ENCODE measurements at regions not wholly inside any gene's neighbourhood (a gene's known extent, or its start where the extent isn't known, plus 50 kb on each side); places are given as distances from the start of the nearest gene placed in this dataset.
"Not testable (repeated sequence)": the region's sequence is repeated elsewhere in the genome, so short reads cannot be mapped to it uniquely, and the experiment has no call there.

GRCh38 chr19:20287070-20287469 lies 120.1 kb downstream of the ZNF486 start:
- DNase-seq: no peak

- DNase-seq: not testable (repeated sequence)
These were observed 118.9 kb downstream of the ZNF486 start for GRCh38 chr19:20285876-20286275.

DNA sequence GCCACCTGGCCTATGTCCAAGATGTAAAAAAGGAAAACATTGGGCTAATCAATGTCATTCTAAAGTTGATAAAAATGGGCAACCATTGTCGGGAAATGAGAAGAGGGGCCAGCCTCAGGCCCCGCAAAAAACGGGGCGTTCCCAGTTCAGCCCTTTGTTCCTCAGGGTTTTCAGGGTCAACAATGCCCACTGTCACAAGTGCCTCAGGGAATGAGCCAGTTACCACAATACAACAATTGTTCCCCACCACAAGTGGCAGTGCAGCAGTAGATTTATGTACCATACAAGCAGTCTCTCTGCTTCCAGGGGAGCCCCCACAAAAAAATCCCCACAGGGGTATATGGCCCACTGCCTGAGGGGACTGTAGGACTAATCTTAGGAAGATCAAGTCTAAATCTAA lies 112.5 kb downstream of the ZNF486 start:
- DNase-seq: no peak

DNA sequence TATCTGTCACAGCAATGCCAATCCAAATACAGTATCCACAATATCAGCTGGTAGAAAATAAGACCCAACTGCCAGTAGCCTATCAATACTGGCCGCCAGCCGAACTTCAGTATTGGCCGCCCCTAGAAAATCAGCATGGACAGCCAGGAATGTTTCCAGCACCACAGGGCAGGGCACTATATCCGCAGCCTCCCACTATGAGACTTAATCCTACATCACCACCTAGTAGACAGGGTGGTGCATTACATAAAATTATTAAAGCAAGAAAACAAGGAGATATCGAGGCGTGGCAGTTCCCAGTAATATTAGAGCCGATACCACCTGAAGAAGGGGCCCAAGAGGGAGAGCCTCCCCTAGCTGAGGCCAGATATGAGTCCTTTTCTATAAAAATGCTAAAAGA lies 111.3 kb downstream of the ZNF486 start:
- DNase-seq: no peak

DNA sequence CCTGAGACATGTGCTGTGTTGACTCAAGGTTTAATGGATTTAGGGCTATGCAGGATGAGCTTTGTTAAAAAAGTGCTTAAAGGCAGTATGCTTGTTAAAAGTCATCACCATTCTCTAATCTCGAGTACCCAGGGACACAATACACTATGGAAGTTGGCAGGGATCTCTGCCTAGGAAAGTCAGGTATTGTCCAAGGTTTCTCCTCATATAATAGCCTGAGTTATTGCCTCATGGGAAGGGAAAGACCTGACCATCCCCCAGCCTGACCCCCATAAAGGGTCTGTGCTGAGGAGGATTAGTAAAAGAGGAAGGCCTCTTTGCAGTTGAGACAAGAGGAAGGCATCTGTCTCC lies 109.7 kb downstream of the ZNF486 start:
- not testable (repeated sequence) for DNase-seq

DNA sequence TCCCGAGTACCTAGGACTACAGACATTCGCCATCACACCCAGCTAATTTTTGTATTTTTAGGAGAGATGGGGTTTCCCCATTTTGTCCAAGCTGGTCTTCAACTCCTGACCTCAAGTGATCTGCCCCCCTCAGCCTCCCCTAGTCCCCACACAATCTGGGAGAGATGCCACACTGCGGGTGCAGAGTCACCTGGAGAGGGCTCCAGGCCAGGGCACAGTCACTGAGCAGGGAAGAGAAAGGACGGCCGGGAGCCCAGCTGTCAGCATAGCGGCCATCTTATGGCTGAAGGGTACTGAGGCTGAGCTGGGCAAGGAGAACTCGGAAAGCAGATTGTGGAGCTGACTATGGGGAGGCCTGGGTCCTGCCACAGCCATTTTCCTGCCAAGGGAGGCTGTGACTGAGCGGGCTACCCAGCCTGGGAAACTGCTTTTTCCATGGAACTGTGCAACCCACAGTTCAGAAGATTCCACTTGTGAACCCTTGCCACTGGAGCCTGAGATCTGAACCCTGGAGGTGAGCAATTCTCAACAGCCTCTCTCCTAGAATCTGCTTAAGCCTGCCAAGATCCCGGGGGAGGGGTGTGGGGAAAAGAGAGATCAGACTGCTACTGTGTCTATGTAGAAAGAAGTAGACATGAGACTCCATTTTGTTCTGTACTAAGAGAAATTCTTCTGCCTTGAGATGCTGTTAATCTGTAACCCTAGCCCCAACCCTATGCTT lies 109.2 kb downstream of the ZNF486 start:
- DNase-seq: no peak

DNA sequence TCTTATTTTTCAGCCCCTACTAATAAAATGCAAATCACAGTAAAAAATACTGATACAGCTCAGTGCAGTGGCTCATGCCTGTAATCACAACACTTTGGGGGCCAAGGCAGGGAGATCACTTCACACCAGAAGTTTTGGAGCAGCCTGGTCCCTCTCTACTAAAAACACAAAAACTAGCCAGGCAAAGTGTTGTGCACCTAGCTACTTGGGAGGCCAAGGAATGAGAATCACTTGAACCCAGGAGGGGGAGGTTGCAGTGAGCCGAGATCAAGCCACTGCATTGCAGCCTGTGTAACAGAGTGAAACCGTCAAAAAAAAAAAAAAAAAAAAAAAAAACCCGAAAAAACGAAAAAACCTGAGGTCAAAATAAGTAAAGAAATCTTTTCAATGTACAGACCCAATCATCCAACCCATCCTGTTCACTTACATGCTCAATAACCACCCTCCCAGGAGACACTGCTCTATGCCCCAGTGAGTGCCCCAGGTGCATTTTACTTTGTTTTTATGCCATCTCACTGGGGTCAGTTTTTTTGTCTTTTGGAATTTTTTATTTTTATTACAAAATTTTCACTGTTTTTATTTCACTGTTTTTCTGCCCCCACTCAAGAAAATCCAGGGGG lies 107.0 kb downstream of the ZNF486 start:
- DNase-seq: no peak

DNA sequence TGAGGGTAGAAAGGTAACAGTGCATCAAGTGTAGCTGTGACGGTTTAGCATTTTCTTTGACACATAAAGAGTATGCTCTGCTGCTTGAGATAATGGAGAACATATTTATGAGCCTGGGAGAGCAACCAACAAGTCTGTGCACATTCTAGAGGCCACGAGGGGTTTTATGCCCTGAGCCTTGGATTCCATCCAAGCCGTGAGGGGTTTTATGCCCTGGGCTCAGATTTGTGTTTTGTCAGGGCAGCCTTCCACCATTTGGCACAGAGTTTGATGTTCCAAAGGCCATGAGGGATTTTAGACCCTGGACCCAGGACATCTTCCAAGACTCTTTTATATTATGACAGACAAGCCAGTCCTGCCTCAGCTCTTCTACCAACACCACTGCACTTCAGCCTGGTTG lies 106.4 kb downstream of the ZNF486 start:
- peak; percentile 66 for DNase-seq

GRCh38 chr19:20272627-20273010 lies 105.6 kb downstream of the ZNF486 start:
- DNase-seq: not testable (repeated sequence)

GRCh38 chr19:20271927-20272626 lies 105.1 kb downstream of the ZNF486 start:
- not testable (repeated sequence) for DNase-seq

GRCh38 chr19:20271215-20271926 lies 104.4 kb downstream of the ZNF486 start:
- no peak for DNase-seq

DNA sequence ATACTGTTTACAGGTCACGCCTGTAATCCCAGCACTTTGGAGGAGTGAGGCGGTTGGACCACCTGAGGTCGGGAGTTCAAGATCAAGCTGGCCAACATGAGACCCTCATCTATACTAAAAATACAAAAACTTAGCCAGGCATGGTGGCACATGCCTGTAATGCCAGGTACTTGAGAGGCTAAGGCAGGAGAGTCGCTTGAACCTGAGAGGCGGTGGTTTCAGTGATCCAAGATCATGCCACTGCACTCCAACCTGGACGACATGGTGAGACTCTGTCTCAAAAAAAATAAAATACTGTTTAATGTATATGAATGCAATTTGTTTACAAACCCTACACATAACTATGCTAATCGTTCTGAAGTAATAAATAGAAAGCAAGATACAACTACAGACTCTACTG lies 102.4 kb downstream of the ZNF486 start:
- no peak for DNase-seq

DNA sequence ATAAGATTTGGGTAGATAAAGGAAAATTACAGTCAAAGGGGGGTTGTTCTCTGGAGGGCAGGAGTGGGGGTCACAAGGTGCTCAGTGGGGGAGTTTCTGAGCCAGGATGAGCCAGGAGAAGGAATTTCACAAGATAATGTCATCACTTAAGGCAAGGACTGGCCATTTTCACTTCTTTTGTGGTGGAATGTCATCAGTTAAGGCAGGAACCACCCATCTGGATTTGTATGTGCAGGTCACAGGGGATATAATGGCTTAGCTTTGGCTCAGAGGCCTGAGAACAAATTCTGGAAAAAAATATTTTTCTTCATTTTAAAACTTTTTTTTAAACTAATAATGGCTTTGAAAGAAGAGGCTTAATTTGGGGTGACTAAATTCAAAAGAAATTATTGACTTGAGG lies 94.5 kb downstream of the ZNF486 start:
- DNase-seq: not testable (repeated sequence)

GRCh38 chr19:20260738-20261137 lies 93.7 kb downstream of the ZNF486 start:
- not testable (repeated sequence) for DNase-seq

GRCh38 chr19:20259615-20260014 lies 92.6 kb downstream of the ZNF486 start:
- DNase-seq: no peak

- DNase-seq: no peak
These were observed 89.6 kb downstream of the ZNF486 start for GRCh38 chr19:20256606-20257005.

- no peak for DNase-seq
These were observed 87.1 kb downstream of the ZNF486 start for GRCh38 chr19:20254121-20254520.

- DNase-seq: no peak
These were observed 85.6 kb downstream of the ZNF486 start for GRCh38 chr19:20252613-20253012.

- DNase-seq: no peak
These were observed 83.6 kb downstream of the ZNF486 start for GRCh38 chr19:20250627-20251026.

DNA sequence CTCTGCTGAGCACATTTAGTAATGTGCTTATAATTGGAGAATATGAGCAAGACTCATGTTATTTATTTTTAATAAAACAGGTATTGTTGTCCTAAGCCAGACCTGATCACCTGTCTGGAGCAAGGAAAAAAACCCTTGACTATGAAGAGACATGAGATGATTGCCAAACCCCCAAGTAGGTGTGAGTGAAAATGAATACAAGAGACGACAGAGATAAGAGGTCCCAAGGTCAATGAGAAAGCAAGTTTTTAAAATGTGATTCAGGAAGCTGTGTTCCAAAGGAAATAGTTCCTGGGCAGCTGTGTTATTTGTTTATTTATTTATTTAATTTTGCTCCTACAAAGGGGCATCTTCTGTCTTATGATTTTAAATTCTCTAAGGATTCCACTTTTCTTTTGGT lies 83.1 kb downstream of the ZNF486 start:
- no peak for DNase-seq
